ENCODE measurements at regions not wholly inside any gene's neighbourhood (a gene's known extent, or its start where the extent isn't known, plus 50 kb on each side); places are given as distances from the start of the nearest gene placed in this dataset.

DNA sequence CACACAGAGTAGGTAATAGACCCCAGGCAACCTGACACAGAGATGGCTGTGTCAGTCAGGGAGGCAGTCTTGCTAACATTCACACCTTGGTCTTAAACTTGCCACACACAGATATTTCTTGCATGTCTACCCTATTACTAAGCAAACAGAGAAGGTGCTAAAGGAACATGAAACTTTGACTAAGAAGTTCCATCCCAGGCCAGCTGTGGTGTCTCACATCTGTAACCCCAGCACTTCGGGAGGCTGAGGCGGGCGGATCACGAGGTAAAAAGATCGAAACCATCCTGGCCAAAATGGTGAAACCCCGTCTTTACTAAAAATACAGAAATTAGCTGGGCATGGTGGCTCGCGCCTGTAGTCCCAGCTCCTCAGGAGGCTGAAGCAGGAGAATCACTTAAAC, 222.4 kb upstream of the JARID2 start:
- ATAC-seq (ENCODE audit: low FRiP score) (no peak), DNase-seq (ENCODE audit: low spot score) (no peak)
- TF ChIP-seq, protein P1, sequence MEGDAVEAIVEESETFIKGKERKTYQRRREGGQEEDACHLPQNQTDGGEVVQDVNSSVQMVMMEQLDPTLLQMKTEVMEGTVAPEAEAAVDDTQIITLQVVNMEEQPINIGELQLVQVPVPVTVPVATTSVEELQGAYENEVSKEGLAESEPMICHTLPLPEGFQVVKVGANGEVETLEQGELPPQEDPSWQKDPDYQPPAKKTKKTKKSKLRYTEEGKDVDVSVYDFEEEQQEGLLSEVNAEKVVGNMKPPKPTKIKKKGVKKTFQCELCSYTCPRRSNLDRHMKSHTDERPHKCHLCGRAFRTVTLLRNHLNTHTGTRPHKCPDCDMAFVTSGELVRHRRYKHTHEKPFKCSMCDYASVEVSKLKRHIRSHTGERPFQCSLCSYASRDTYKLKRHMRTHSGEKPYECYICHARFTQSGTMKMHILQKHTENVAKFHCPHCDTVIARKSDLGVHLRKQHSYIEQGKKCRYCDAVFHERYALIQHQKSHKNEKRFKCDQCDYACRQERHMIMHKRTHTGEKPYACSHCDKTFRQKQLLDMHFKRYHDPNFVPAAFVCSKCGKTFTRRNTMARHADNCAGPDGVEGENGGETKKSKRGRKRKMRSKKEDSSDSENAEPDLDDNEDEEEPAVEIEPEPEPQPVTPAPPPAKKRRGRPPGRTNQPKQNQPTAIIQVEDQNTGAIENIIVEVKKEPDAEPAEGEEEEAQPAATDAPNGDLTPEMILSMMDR (IDR thresholded peaks at IDR 0.05) = no peak

DNA sequence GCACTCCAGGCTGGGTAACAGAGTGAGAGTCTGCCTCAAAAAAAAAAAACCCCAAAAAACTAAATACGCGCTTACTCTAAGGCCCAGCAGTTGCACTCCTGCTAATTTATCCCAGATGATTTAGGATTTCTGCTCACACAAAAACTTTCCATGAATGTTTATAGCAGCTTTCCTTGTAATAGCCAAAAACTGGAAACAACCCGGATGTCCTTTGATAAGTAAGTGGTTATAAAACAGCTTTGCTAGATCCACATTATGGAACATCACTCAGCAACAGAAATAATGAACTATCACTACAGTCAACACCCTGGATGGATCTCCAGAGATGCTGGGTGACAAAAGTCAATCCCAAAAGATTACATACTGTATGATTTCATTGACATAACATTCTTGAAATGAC, 220.4 kb upstream of the JARID2 start:
- no peak for ATAC-seq (ENCODE audit: low FRiP score)
- DNase-seq (ENCODE audit: low spot score) = no peak
- TF ChIP-seq, protein P1 (IDR thresholded peaks at IDR 0.05) = no peak

DNA sequence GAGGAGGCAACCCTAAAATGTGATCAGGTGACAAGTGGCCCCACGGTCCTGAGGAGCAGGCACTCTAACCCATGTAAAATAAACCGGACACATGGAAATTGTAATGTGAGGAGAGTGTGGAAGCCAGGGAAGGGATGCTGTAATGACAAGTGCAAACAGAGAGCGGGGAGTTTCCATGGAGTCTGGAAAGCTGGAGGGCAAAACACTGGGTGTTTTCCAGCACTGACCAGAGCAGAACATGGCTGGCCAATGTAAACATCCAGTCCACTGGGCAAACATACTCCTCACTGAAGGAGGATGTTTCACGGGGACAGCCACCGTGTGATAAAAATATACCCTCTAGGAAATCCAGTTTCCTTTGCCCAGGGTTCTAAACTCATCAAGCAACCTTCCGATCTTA, 219.0 kb upstream of the JARID2 start:
- DNase-seq (ENCODE audit: low spot score) (no peak), ATAC-seq (ENCODE audit: low FRiP score) (no peak)
- TF ChIP-seq, protein P1 (IDR thresholded peaks at IDR 0.05) = no peak

DNA sequence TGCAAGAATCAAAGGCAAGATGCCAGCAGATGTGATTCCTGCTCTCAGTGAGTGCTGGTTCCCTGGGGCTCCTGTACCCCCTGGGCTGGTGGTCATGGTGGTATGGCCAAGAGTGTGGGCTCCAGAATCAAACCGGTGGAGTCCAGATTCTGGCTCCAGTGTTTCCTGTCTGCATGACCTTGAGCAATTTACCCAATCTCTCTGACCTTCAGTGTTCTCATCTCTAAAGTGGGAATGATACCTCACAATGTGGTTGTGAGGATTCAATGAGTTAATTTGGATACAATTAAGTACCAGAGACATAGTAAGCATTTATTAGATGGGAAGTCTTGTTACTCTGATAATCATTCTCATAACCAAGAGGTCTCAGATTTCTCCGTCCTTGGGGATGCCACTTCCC, 218.4 kb upstream of the JARID2 start:
- ATAC-seq (ENCODE audit: low FRiP score) (no peak), DNase-seq (ENCODE audit: low spot score) (no peak)
- TF ChIP-seq, protein P1 (IDR thresholded peaks at IDR 0.05) = no peak

DNA sequence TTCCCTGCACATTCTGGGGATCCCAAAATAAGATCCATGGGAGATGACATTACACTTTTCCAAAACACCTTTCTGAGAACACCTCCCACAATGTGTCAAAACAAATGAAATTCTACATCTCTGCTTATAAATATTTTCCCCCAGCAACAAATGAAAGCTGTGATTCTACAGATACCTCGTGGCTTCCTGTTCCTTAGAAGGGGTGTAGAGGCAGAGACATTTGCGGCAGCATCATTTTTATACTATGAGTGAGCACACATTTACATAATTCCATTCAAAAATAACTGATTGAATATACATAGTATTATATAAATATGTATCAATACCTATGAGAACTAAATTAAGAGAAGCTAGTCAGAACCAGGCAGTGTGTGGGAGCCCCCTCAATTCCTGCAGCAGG, 213.9 kb upstream of the JARID2 start:
- no peak for ATAC-seq (ENCODE audit: low FRiP score)

DNA sequence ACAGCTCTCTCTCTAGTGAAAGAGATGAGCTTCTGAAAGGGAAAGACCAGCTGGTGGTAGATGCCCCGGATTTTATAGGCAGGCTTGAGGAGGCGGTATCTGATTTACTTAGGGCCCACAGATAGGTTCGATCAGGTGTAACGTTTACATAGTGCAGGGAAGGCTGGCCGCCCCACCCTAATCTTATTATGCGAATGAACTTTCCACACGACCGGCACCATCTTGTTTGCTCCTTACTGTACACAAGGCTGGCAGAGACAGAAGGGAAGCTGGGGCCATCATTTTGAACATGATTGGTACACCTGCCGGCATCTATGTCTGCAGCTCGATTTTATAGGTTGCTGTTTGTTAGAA, 212.0 kb upstream of the JARID2 start:
- TF ChIP-seq, protein P1 (IDR thresholded peaks at IDR 0.05) = no peak
- ATAC-seq (ENCODE audit: low FRiP score) (no peak), DNase-seq (ENCODE audit: low spot score) (no peak)

More for the DNA sequence above, 213.9 kb upstream of the JARID2 start:
- DNase-seq (ENCODE audit: low spot score) = no peak
- TF ChIP-seq, protein P1 (IDR thresholded peaks at IDR 0.05) = no peak

DNA sequence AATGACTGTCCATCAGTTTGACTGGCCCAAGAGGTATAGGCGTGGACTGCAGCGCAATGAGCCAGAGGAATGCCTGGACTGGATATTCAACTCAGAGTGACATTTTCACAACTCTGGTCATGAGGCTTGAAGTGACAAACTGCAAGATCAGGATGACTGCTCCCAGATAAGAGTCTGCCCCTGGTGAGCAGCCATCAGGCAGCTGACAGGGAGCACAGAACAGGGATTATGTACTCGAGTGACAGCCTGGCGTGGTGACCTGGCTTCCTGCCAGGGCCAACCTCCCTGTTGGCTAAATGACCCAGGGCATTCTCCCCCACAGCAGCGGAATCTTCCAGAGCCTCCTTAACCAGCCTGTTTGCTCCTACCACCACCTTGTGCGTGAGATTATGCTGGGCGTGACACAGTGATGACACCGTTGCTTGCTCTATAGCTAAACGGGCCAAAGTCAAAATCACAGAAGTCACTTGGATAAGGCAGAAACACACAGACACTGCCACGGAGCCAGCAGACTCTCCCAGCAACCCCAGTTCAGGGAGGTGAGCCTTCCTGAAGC, 209.1 kb upstream of the JARID2 start:
- TF ChIP-seq, protein P1 (IDR thresholded peaks at IDR 0.05) = no peak
- ATAC-seq (ENCODE audit: low FRiP score) (no peak), DNase-seq (ENCODE audit: low spot score) (no peak)

All from omental fat pad (tissue), 3 donors.